ENCODE measurements at regions not wholly inside any gene's neighbourhood (a gene's known extent, or its start where the extent isn't known, plus 50 kb on each side); places are given as distances from the start of the nearest gene placed in this dataset.

DNA sequence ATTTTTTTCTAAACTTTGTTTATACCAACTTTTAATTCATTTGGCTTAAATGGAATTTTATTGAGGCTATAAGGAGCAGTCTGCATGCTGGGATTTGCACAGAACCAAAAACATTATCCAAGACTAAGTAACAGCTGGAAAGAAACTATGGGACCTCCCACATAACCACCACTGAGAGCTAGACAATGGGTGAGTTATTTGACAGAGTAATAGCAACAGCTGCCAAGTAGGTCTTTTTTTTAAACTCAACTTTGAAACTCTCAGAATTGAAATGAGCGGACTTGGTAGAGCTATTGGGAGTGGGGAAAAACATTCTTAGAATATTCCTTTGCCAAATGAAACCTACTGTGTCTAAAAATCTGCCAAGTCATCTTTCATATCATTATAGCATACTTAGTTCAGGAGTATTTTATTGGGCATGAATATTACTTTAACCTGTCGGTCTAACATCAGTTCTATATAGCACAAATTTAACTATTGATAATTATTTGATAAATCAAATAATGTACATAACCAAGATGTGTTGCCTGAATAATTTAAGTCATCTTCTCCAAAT is 1428.0 kb downstream of the PCDH7 start:
- no peak overlapping the region for H3K4me2 ChIP-seq (ENCODE audit: insufficient read depth in 1 of 2, low read depth in 2 of 2, low read length in 2 of 2)
- FAIRE-seq, result no peak
- TF ChIP-seq, protein P1, sequence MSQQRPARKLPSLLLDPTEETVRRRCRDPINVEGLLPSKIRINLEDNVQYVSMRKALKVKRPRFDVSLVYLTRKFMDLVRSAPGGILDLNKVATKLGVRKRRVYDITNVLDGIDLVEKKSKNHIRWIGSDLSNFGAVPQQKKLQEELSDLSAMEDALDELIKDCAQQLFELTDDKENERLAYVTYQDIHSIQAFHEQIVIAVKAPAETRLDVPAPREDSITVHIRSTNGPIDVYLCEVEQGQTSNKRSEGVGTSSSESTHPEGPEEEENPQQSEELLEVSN (IDR thresholded peaks at IDR 0.05), result no peak
- no peak for TF ChIP-seq BRCA1 (IDR thresholded peaks at IDR 0.05; ENCODE audit: low read depth, low read length)
- TF ChIP-seq CHD2 (IDR thresholded peaks at IDR 0.05; ENCODE audit: low read length), result no peak
- TF ChIP-seq USF2 (IDR thresholded peaks at IDR 0.05; ENCODE audit: low read length), result no peak
- no peak for TF ChIP-seq FOSL1 (IDR thresholded peaks at IDR 0.05; ENCODE audit: insufficient read depth, low read depth, low read length)
- no peak for TF ChIP-seq SP1 (IDR thresholded peaks at IDR 0.05; ENCODE audit: low read depth, low read length)
- TF ChIP-seq NRF1 (IDR thresholded peaks at IDR 0.05; ENCODE audit: low read depth, low read length), result no peak
- TF ChIP-seq TAF1 (IDR thresholded peaks at IDR 0.05; ENCODE audit: low read depth, low read length), result no peak
- no peak for TF ChIP-seq SP2 (IDR thresholded peaks at IDR 0.05; ENCODE audit: low read length)
- no peak for TF ChIP-seq SIX5 (IDR thresholded peaks at IDR 0.05; ENCODE audit: low read depth, low read length)
- no peak for TF ChIP-seq GABPA (IDR thresholded peaks at IDR 0.05; ENCODE audit: borderline replicate concordance, insufficient read depth, low read length)
- no peak for TF ChIP-seq SIN3A (conservative IDR thresholded peaks at IDR 0.05 in 1 of 2, IDR thresholded peaks at IDR 0.05 in 1 of 2; ENCODE audit: low read depth in 1 of 2, low read length in 2 of 2)
- no peak for TF ChIP-seq ASH2L (IDR thresholded peaks at IDR 0.05; ENCODE audit: low read length)

More for the DNA sequence above, 1428.0 kb downstream of the PCDH7 start:
- Histone ChIP-seq H3K79me2 (ENCODE audit: control insufficient read depth in 1 of 2, insufficient read depth in 2 of 2, low read length in 2 of 2) (no peaks in the 10 kb centered on the region), H2BK15ac (ENCODE audit: low read length) (no peak overlapping the region), H3K23me2 (ENCODE audit: low read depth, low read length) (no peaks in the 10 kb centered on the region), H3K18ac (ENCODE audit: extremely low read depth, low read length) (no peak overlapping the region), H2AK5ac (ENCODE audit: low read depth, low read length) (no peak overlapping the region), H3K4me1 (replicated peaks in 1 of 4; ENCODE audit: control insufficient read depth in 3 of 4, insufficient read depth in 4 of 4, low read length in 3 of 4) (no peaks in the 10 kb centered on the region), H4K91ac (replicated peaks; ENCODE audit: insufficient read length, low read length) (no peak overlapping the region), H2BK12ac (ENCODE audit: low read depth, low read length) (no peak overlapping the region), H3K79me1 (ENCODE audit: low read depth, low read length) (no peaks in the 10 kb centered on the region), H3K9me3 (ENCODE audit: insufficient read depth in 2 of 2, low read depth in 1 of 2, low read length in 1 of 2) (no peaks in the 10 kb centered on the region), H3K27me3 (replicated peaks in 1 of 4; ENCODE audit: control insufficient read depth in 3 of 4, extremely low read depth in 1 of 4, insufficient read depth in 3 of 4, low read length in 3 of 4) (no peaks in the 10 kb centered on the region), H4K20me1 (replicated peaks in 1 of 2; ENCODE audit: control insufficient read depth in 1 of 2, insufficient read depth in 2 of 2, low read length in 2 of 2) (no peaks in the 10 kb centered on the region), H3K4me3 (ENCODE audit: extremely low read depth in 1 of 4, insufficient read depth in 2 of 4, low read depth in 3 of 4, low read length in 4 of 4) (no peak overlapping the region), H2AFZ (ENCODE audit: low read length) (no peak overlapping the region), H3K14ac (ENCODE audit: insufficient read length) (no peak overlapping the region), H3K36me3 (ENCODE audit: control insufficient read depth in 2 of 4, insufficient read depth in 4 of 4, low read length in 3 of 4) (no peaks in the 10 kb centered on the region; a peak in 1 of 8 replicates), H3K23ac (ENCODE audit: insufficient read length) (no peak overlapping the region), H4K8ac (ENCODE audit: extremely low read depth, insufficient read depth, low read length) (no peak overlapping the region), H4K5ac (ENCODE audit: insufficient read length, low read depth, low read length) (no peak overlapping the region), H3K56ac (replicated peaks; ENCODE audit: insufficient read length, low read depth, low read length) (no peak overlapping the region), H3K9ac (replicated peaks in 1 of 4; ENCODE audit: extremely low read depth in 1 of 4, low read depth in 3 of 4, low read length in 3 of 4) (no peak overlapping the region), H2BK20ac (ENCODE audit: low read length) (no peak overlapping the region), H3K27ac (ENCODE audit: low read depth, low read length) (no peak overlapping the region), H3K4ac (replicated peaks; ENCODE audit: insufficient read length, low read depth, low read length) (no peak overlapping the region), H2BK5ac (ENCODE audit: low read depth, low read length) (no peak overlapping the region), H2BK120ac (replicated peaks; ENCODE audit: low read depth, low read length) (no peak overlapping the region)
- 90% methylated on average over 2 of the region's 2 CpGs; no CpG with 5 or more reads in 1 of the 2 experiments for WGBS, 2 experiments (ENCODE audit: extremely low coverage in 1 of 2, insufficient coverage in 1 of 2, insufficient read length in 1 of 2, insufficient replicate concordance in 2 of 2, low coverage in 1 of 2, low lambda C conversion rate in 2 of 2, missing lambda C conversion rate in 1 of 2)
- CTCF ChIA-PET (ENCODE audit: partially characterized antibody), result interaction anchor here (0.7 to 1.9 kb wide), 3 partner anchors 12 to 474 kb away, joined by 3 to 4 read pairs (median 4); no protein-coding TSS in a partner anchor
- DNase-seq (ENCODE audit: low read depth in 1 of 2, low spot score in 2 of 2), result no peak
- POLR2A ChIA-PET (ENCODE audit: partially characterized antibody), result no interaction called here
